Neutrophil (primary cell): ENCODE measurements at regions not wholly inside any gene's neighbourhood (a gene's known extent, or its start where the extent isn't known, plus 50 kb on each side); places are given as distances from the start of the nearest gene placed in this dataset.

Experiments
- H3K27ac ChIP-seq: fragments of 200-600 bp; sonication (generic); 2 replicates; pipeline ENCODE4 v1.5.1; 2016; ENCODE audit warnings: mild to moderate bottlenecking, moderate library complexity
- H3K27me3 ChIP-seq: fragments of 200-600 bp; sonication (generic); 2 replicates; pipeline ENCODE4 v1.6.0; 2016; ENCODE audit warnings: mild to moderate bottlenecking
- H3K36me3 ChIP-seq: fragments of 200-600 bp; sonication (generic); 2 replicates; pipeline ENCODE4 v1.5.1; 2017
- H3K4me1 ChIP-seq, 2 experiments: fragments of 200-600 bp in 1 of 2; sonication (generic) in 1 of 2; 1 replicate in 1 of 2; 2 replicates in 1 of 2; pipeline versions ENCODE4 v1.5.1 to v1.6.1; 2013 to 2016; ENCODE audit warnings: low read depth in 1 of 2, low read length in 1 of 2, mild to moderate bottlenecking in 1 of 2, moderate library complexity in 1 of 2; ENCODE audit not compliant: control insufficient read depth in 1 of 2, insufficient read depth in 1 of 2
- H3K4me3 ChIP-seq, 2 experiments: fragments of 200-600 bp in 1 of 2; sonication (generic) in 1 of 2; 1 replicate in 1 of 2; 2 replicates in 1 of 2; pipeline ENCODE4 v1.5.1; 2013 to 2016; ENCODE audit warnings: low read depth in 1 of 2, low read length in 1 of 2, mild to moderate bottlenecking in 1 of 2, moderate library complexity in 1 of 2
- H3K9me3 ChIP-seq: fragments of 200-600 bp; sonication (generic); 2 replicates; pipeline ENCODE4 v1.5.1; 2016
- TF ChIP-seq, protein P1 (sequence below): fragments of 200-600 bp; sonication (generic); IDR thresholded peaks from 2 replicates; pipeline ENCODE4 v1.5.1; 2016; ENCODE audit warnings: antibody characterized with exemption

DNA sequence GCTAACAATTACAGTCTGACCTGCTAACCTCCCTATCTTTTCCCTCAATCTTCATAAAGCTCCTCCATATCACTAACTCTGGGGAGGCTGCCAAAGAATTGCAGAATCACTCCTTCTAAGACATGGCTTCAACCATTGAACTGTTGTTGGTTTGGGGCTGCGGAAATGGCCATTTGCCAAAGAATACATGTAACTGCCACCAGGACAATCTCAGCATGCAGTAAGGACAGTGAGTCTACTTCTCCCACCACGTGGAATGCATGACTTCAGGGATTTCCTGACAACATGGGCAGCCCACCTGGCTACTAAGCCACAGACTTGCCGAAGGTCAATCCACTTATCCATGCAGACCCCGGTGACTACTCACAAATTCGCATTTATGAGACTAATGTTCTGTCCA lies 104.3 kb upstream of the NUDT7 start:
- H3K9me3 ChIP-seq, result no peaks in the 10 kb centered on the region
- TF ChIP-seq, protein P1, sequence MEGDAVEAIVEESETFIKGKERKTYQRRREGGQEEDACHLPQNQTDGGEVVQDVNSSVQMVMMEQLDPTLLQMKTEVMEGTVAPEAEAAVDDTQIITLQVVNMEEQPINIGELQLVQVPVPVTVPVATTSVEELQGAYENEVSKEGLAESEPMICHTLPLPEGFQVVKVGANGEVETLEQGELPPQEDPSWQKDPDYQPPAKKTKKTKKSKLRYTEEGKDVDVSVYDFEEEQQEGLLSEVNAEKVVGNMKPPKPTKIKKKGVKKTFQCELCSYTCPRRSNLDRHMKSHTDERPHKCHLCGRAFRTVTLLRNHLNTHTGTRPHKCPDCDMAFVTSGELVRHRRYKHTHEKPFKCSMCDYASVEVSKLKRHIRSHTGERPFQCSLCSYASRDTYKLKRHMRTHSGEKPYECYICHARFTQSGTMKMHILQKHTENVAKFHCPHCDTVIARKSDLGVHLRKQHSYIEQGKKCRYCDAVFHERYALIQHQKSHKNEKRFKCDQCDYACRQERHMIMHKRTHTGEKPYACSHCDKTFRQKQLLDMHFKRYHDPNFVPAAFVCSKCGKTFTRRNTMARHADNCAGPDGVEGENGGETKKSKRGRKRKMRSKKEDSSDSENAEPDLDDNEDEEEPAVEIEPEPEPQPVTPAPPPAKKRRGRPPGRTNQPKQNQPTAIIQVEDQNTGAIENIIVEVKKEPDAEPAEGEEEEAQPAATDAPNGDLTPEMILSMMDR, result no peak
- H3K36me3 ChIP-seq, result no peaks in the 10 kb centered on the region
- H3K4me3 ChIP-seq, result no peak overlapping the region
- H3K27ac ChIP-seq, result no peak overlapping the region
- H3K4me1 ChIP-seq, result no peaks in the 10 kb centered on the region
- no peaks in the 10 kb centered on the region for H3K27me3 ChIP-seq

DNA sequence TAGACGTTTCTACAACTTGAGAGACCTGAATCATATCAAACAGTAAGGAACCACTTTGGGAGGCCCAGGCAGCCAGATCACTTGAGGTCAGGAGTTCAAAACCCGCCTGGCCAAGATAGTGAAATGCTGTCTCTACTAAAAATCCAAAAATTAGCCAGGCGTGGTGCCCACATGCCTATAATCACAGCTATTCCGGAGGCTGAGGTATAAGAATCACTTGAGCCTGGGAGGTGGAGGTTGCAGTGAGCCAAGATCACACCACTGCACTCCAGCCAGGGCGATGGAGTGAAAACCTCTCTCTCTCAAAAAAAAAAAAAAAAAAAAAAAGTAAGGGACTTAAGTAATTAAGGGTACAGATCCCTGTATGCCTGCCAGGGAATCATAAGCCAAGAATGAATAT lies 103.4 kb upstream of the NUDT7 start:
- Histone ChIP-seq H3K36me3 (no peaks in the 10 kb centered on the region), H3K4me1 (no peaks in the 10 kb centered on the region), H3K4me3 (no peak overlapping the region), H3K27ac (no peak overlapping the region), H3K9me3 (no peaks in the 10 kb centered on the region), H3K27me3 (no peaks in the 10 kb centered on the region)
- TF ChIP-seq, protein P1, result no peak

DNA sequence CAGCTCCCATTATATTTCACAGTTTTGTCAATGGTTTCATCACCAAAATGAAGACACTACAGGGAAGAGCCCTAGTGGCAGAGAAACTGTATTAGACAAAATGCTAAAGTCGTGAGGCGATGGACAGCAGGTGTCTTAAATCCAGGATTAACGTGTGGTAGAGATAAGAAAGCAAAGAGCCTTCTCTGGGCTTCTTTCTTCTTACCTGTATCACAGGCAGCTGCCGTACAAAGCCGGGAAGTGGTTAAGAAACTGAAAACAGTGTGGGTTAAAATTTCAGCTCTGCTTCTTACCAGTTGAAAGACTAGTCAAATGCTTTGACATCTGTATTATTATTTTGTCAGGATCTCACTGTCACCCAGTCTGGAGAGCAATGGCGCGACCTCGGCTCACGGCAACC lies 98.2 kb upstream of the NUDT7 start:
- Histone ChIP-seq H3K27me3 (no peaks in the 10 kb centered on the region), H3K9me3 (no peaks in the 10 kb centered on the region), H3K4me3 (no peak overlapping the region), H3K27ac (no peak overlapping the region), H3K4me1 (no peaks in the 10 kb centered on the region), H3K36me3 (no peaks in the 10 kb centered on the region)
- TF ChIP-seq, protein P1, result no peak

DNA sequence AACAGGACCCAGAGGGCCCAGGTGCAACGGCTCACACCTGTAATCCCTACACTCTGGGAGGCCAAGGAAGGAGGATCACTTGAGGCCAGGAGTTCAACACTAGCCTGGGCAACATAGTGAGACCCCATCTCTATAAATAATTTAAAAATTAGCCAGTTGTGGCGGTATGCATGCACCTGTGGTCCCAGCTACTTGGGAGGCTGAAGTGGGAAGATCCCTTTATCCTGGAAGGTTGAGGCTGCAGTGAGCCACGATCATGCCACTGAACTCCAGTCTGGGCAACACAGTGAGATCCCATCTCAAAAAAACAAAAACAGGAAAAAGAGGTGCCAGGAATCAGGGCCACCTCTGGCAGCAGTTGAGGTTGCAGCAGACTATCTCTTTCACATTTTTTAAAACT lies 85.7 kb upstream of the NUDT7 start:
- Histone ChIP-seq H3K27me3 (no peaks in the 10 kb centered on the region), H3K9me3 (no peaks in the 10 kb centered on the region), H3K4me3 (no peak overlapping the region), H3K27ac (no peak overlapping the region), H3K4me1 (no peaks in the 10 kb centered on the region), H3K36me3 (no peaks in the 10 kb centered on the region)
- TF ChIP-seq, protein P1, result no peak

DNA sequence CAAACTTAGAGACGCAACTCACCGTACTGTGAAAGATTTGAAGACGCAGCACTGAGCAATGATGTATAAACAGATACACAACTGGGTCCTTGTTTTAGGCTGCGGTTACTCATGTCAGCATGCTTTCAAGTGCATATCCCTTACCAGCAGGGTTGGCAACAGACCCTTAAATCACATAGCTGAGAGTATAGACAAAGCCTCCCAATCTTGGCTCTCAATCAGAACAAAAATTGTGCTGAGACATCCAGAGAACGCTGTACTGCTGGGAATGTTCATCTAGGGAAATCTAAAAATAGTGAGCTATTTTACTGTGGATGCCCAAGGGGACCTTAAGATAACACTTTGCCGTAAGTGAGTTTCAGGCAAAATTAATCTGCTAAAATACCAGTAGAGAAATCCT lies 84.4 kb upstream of the NUDT7 start:
- H3K27me3 ChIP-seq, result no peaks in the 10 kb centered on the region
- no peaks in the 10 kb centered on the region for H3K36me3 ChIP-seq
- TF ChIP-seq, protein P1, result no peak
- H3K4me1 ChIP-seq, result no peaks in the 10 kb centered on the region
- no peaks in the 10 kb centered on the region for H3K9me3 ChIP-seq
- H3K27ac ChIP-seq, result no peak overlapping the region
- H3K4me3 ChIP-seq, result no peak overlapping the region

DNA sequence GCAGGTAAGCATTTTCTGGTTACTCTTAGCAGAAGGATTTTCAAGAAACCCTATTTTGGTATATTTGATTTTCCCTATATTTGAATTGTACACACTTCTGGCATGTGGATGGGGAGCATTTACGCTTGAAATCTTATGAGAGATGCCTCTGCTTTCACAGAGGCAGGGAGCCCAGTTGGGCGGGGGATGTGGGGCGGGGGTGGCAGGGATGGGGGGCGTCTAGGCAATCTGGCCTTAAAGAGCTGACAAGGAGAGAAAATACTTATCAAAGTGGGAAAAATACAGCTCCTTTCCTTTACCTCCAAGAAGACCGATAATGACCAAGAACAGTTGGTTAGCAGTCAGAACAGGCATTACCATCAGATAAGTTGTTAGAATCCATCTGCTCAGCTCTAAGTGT lies 79.1 kb upstream of the NUDT7 start:
- TF ChIP-seq, protein P1, result no peak
- Histone ChIP-seq H3K27me3 (no peaks in the 10 kb centered on the region), H3K9me3 (no peaks in the 10 kb centered on the region), H3K4me1 (no peaks in the 10 kb centered on the region), H3K36me3 (no peaks in the 10 kb centered on the region), H3K27ac (no peak overlapping the region), H3K4me3 (no peak overlapping the region)
